Sciatic nerve (tissue), 2 donors: ENCODE measurements at regions not wholly inside any gene's neighbourhood (a gene's known extent, or its start where the extent isn't known, plus 50 kb on each side); places are given as distances from the start of the nearest gene placed in this dataset.
"Not testable (repeated sequence)": the region's sequence is repeated elsewhere in the genome, so short reads cannot be mapped to it uniquely, and the experiment has no call there.

Source experiments
- ATAC-seq: fragments of 200-7000 bp; cut with Tn5 transposase; one replicate; pipeline ENCODE4 v1.9.1; 2020; ENCODE audit warnings: mild to moderate bottlenecking, moderate library complexity
- DNase-seq: peaks from one replicate; pipeline ENCODE4 v3.0.0-alpha.2; 2020; ENCODE audit warnings: low spot score
- intact Hi-C: fragments of 100-400 bp; cut with DNase I; formaldehyde crosslinking; loops from one replicate; pipeline ENCODE4 v1.14.2; 2022
- donor health status: DM: no; HTN: no; CAD: no.
- donor health status: DM: no; HTN: no; CAD: no.

GRCh38 chr11:12585861-12586260 is 88.4 kb upstream of the TEAD1 start:
- ATAC-seq (no peak), DNase-seq (no peak)
- intact Hi-C loops, result no loop called here

DNA sequence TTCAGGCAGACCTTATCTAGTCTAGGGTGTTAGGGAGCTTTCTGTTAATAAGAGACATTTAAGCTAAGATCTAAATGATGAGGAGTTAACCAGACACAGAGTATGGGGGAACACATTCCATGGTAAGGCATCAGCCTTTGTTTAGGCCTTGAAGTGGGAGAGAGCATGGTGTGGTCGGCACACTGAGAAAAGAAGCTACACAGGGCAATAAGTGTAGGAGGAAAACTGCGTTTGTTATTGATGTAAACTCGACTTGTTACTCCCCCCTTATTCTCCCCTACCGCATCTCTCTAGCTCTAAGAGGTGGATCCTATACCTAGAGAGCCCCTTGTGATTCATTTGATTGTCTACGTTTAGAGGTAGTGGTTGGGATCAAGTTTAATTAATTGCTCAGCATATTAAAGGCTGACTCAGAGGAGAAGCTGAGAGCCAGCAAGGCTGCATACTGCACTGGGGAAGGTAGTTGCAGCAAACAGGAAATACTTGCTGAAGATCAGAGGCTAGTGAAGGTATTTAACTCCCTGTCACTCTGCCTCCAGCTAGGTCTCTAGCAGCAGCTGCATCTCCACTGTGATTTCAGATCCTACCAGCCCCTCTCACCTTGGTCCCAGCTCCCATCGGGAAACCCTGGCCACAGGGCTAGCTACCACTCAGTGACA is 86.8 kb upstream of the TEAD1 start:
- intact Hi-C loops, result no loop called here
- DNase-seq (no peak), ATAC-seq (no peak)

GRCh38 chr11:12591706-12592105 is 82.5 kb upstream of the TEAD1 start:
- intact Hi-C loops, result no loop called here
- no peak for ATAC-seq

GRCh38 chr11:12592283-12592682 is 81.9 kb upstream of the TEAD1 start:
- intact Hi-C loops, result no loop called here
- no peak for DNase-seq
- peak; percentile 50 for ATAC-seq

More at GRCh38 chr11:12591706-12592105, 82.5 kb upstream of the TEAD1 start:
- DNase-seq, result no peak

GRCh38 chr11:12595089-12595847 is 79.0 kb upstream of the TEAD1 start:
- DNase-seq, ATAC-seq, intact Hi-C loops: not testable (repeated sequence)

DNA sequence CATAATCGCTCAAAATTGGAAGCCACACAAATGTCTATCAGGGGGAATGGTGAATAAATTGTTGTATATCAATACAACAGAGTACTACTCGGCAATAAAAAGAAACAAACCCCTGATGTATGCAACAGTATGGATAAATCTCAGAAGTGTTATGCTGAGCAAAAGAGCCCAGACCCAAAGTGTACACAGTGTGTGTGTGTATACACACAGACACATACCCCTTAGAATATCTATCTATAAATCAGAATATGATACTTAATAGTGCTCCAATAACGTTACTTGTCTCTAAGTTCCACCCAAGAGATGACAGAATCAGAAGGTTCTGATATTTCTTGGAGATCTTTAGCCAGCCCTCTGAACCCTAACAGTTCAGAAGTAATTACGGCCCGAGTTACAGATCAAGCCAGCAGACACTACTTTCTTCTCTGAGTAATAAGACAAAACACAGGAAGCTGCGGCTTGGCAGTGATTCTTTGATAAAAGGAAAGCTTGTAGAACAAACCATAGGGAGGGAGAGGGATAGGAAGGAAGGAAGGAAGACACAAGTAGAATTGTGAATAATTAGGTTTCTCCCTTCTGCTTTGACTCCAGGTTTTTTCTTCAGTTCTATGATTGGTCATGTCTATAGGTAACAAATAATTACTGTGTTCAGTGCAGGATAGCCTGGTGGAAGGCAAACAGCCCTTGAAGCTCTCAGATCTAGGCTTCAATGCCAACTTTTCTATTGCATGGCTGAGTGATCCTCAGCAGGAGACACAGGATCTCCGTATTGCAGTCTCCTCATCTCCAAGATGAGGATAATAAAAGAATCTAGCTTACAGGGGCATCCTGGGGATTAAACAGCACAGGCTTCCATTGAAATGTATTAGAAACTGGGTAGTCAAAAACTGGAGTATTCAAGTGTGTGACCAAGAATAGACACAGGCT is 75.6 kb upstream of the TEAD1 start:
- intact Hi-C loops, result no loop called here
- peak; percentile 86 for ATAC-seq
- DNase-seq, result no peak

DNA sequence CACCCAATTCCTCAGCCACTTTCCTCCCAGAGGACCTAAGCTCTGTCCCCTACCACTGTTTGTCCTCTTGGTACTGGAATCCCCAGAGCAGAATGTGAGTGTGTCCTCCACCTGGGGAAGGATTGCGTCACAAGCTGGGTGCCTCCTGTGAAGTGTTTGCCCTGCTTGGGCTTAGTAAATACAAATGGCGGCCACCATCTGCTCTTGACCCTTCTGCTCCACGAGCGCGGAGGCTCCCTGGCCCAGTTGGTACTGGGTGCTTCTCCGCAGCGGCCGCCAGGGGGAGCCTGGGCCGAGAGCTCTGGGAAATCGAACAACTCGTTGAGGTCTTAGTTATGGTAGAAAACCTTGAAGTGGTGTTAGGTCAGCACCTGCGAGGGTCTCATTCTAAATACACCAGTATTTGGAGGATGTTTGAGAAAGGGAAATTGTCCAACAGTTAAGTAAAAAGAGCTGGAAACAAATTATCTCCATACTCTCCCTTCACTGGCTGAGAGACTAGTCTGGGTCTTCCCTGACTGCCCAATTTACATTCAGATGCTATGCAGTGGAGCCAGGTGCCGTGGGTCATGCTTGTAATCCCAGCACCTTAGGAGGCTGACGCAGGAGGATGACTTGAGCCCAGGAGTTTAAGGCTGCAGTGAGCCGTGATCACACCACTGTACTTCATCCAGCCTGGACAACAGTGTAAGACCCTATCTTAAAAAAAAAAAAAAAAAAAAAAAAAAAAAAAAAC is 74.6 kb upstream of the TEAD1 start:
- ATAC-seq, result peak; percentile 54
- intact Hi-C loops, result no loop called here
- DNase-seq, result peak; percentile 63

DNA sequence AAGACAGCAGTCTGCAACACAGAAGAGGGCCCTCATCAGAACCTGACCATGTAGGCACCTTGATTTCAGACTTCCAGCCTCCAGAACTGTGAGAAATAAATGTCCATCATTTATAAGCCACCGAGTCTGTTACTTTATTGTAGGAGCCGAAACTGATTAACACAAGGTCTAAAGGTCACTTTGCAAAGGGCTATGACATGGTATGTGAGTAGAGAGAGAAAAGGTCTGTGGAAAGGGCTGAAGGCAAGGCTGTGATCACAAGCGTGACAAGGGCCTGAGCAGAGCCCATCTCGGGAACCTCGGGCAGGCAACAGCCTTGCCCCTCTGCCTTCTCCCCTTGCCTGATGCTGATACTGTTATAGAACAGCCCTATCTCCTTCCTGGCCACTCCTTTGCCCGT is 73.4 kb upstream of the TEAD1 start:
- DNase-seq (no peak), ATAC-seq (no peak)
- intact Hi-C loops, result no loop called here

- intact Hi-C loops, result no loop called here
- DNase-seq, result no peak
- no peak for ATAC-seq
Observed at GRCh38 chr11:12602421-12602820, 71.8 kb upstream of the TEAD1 start.

GRCh38 chr11:12603143-12604088 is 70.8 kb upstream of the TEAD1 start:
- ATAC-seq, result no peak
- intact Hi-C loops, result no loop called here
- DNase-seq, result no peak

GRCh38 chr11:12604557-12605153 is 69.6 kb upstream of the TEAD1 start:
- DNase-seq (no peak), ATAC-seq (no peak)
- intact Hi-C loops, result no loop called here

DNA sequence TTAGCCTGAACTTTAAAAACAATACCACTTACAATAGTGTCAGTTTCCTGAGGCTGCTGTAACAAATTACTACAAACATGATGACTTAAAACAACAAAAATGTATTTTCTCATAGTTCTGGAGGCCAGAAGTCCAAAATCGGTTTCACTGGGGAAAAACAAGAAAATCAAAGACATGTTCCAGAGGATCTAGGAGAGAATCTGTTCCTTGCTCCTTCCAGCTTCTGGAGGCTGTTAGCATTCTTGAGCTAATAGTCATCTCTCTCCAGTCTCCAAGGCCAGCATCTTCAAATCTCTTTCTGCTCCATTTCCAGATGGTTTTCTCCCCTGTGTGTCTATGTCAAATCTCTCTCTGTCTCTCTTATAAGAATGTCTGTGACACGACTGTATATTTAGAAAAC is 67.6 kb upstream of the TEAD1 start:
- ATAC-seq, result no peak
- DNase-seq, result no peak
- intact Hi-C loops, result no loop called here

GRCh38 chr11:12608678-12609077 is 65.5 kb upstream of the TEAD1 start:
- intact Hi-C loops, DNase-seq, ATAC-seq: not testable (repeated sequence)

- ATAC-seq (no peak), DNase-seq (no peak)
- intact Hi-C loops, result no loop called here
Observed at GRCh38 chr11:12611352-12611751, 62.9 kb upstream of the TEAD1 start.

- intact Hi-C loops, result no loop called here
Observed at GRCh38 chr11:12617632-12618031, 56.6 kb upstream of the TEAD1 start.

DNA sequence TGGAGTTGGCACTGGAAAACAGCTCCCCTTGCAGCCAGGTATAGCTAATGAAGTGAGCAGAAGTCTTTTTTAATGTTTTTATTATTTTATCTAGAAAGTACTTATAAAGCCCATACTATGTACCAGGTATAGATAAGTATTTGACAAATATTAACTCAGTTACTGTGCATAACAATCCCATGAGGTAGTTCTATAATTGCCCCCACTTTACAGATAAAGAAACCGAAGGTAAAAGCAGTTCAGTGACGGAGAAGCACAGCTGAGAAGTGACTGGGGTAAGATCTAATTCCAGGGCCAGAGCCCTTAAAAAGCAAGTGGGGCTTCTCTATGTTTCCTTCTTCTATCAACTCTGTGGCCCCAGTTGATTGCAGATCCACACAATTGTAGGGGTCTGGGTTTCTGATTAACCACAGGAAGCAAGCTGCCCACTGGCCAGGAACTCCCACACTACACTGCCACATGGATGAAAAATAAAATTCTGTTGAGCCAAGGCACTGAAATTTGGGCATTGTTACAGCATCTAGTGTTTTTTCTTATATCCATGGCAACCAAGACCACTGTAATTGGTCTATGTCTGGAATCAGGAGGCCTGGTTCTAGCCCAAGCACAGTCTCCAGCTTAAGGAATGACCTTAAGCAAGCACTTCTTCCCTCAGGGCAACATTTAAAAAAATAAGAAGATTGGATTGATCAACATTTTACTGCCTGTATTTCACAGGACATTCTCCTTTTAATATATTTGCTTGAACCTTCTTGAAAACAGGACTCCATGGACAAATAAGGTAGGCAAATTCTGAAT is 55.3 kb upstream of the TEAD1 start:
- ATAC-seq (no peak), DNase-seq (no peak)
- intact Hi-C loops, result no loop called here

More at GRCh38 chr11:12617632-12618031, 56.6 kb upstream of the TEAD1 start:
- no peak for DNase-seq
- ATAC-seq, result no peak

- DNase-seq (no peak), ATAC-seq (no peak)
- intact Hi-C loops, result no loop called here
Observed at GRCh38 chr11:12623869-12624268, 50.4 kb upstream of the TEAD1 start.
